Gastroesophageal sphincter (tissue), 4 donors: ENCODE measurements at regions not wholly inside any gene's neighbourhood (a gene's known extent, or its start where the extent isn't known, plus 50 kb on each side); places are given as distances from the start of the nearest gene placed in this dataset.
A peak's percentile ranks its signal among the peaks of the same experiment; 100 is the strongest.

Experiments
- ATAC-seq: fragments of 150-250 bp; one replicate; pipeline ENCODE4 v1.9.1; 2016; ENCODE audit warnings: mild to moderate bottlenecking, moderate library complexity
- H3K27ac ChIP-seq, 4 donors: fragments of 200-600 bp; sonication (generic) in 3 of 4; 1 replicate in 3 of 4; 2 replicates in 1 of 4; pipeline ENCODE4 v1.5.1; 2016 to 2019
- H3K27me3 ChIP-seq: fragments of 200-600 bp; sonication (generic); one replicate; pipeline ENCODE4 v1.5.1; 2019
- H3K36me3 ChIP-seq, 2 donors: fragments of 200-600 bp; sonication (generic); one replicate each; pipeline ENCODE4 v1.5.1; 2019; ENCODE audit warnings: control low read depth in 1 of 2
- H3K4me1 ChIP-seq, 3 donors: fragments of 200-600 bp; sonication (generic); 1 replicate in 2 of 3; 2 replicates in 1 of 3; pipeline ENCODE4 v1.5.1; 2016 to 2019; ENCODE audit warnings: control low read depth in 2 of 3
- H3K4me3 ChIP-seq, 2 donors: fragments of 200-600 bp; sonication (generic); one replicate each; pipeline ENCODE4 v1.5.1; 2019; ENCODE audit warnings: mild to moderate bottlenecking in 1 of 2, moderate library complexity in 1 of 2
- H3K9me3 ChIP-seq, 3 donors: fragments of 200-600 bp; sonication (generic); one replicate each; pipeline ENCODE4 v1.5.1; 2017 to 2019; ENCODE audit warnings: control low read depth in 2 of 3
- EP300 ChIP-seq: sonication (generic); formaldehyde crosslinking; IDR thresholded peaks from one replicate; pipeline ENCODE4 v1.6.1; 2017; ENCODE audit warnings: antibody characterized with exemption, mild to moderate bottlenecking
- POLR2A ChIP-seq, 2 donors: fragments of 450-650 bp; IDR thresholded peaks; one replicate each; pipeline ENCODE4 v1.6.1; 2017; ENCODE audit warnings: antibody characterized with exemption in 2 of 2, mild to moderate bottlenecking in 2 of 2, moderate library complexity in 1 of 2
- POLR2AphosphoS5 ChIP-seq: sonication (generic); formaldehyde crosslinking; IDR thresholded peaks from one replicate; pipeline ENCODE4 v1.6.1; 2017; ENCODE audit warnings: antibody characterized with exemption
- WGBS, 2 donors: methylation state at CpG; one replicate each; pipeline ENCODE4 v1.1.5; 2018; ENCODE audit warnings: low coverage in 1 of 2; 5-methylcytosine and 5-hydroxymethylcytosine counted together
- TF ChIP-seq, protein P1 (sequence below), 4 experiments: fragments of 200-600 bp in 2 of 4; fragments of 450-650 bp in 2 of 4; sonication (generic) in 1 of 4; IDR thresholded peaks; one replicate each; pipeline ENCODE4 v1.5.1; 2017 to 2019; ENCODE audit warnings: antibody characterized with exemption in 4 of 4, mild to moderate bottlenecking in 2 of 4, moderate library complexity in 2 of 4

DNA sequence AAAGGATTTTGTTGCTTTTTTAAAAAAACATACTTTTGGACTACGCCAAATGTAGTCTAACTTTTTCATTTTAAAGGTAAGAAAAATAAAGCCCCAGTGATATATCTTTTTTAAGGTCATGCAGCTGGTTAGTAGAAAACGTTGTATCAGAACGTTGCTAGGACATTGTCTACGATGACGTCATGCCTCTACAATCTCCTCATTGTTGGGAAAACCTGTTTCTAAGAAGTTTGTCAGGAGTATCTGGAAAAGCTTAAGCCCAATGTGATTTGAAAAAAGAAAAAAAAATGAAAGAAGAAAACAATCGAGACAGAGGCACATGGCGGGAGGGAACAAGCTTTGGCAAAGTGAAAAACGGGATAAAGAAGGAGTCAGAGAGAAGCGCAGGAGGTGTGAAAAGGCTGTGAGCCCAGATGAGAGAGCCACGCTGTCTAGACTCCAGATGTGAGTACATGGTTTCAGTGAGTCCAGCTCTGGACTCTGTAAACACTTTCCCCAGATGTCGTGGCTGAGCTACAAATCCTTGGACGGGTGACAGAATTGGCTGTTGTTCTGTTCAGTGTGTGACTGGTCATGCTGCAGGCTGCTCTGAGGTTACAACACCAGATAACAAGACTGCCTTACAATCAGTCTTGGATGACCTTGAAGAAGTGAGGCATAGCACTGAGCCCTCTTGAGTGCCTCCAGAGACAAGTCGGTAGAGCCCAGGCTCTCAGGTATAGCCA, 656.7 kb upstream of the ID4 start:
- H3K4me3 ChIP-seq: no peak overlapping the region
- WGBS, 2 donors: 27 to 34% methylated on average over 11 to 12 of the region's 13 CpGs
- peaks cover 0 to 8% (median 0%) of the 10 kb centered on the region in 3 donors for H3K9me3 ChIP-seq
- no peaks in the 10 kb centered on the region for H3K27me3 ChIP-seq
- peak; percentile 94 for ATAC-seq
- H3K36me3 ChIP-seq: no peaks in the 10 kb centered on the region
- no peak for TF ChIP-seq POLR2A (IDR thresholded peaks at IDR 0.05)
- TF ChIP-seq, protein P1, sequence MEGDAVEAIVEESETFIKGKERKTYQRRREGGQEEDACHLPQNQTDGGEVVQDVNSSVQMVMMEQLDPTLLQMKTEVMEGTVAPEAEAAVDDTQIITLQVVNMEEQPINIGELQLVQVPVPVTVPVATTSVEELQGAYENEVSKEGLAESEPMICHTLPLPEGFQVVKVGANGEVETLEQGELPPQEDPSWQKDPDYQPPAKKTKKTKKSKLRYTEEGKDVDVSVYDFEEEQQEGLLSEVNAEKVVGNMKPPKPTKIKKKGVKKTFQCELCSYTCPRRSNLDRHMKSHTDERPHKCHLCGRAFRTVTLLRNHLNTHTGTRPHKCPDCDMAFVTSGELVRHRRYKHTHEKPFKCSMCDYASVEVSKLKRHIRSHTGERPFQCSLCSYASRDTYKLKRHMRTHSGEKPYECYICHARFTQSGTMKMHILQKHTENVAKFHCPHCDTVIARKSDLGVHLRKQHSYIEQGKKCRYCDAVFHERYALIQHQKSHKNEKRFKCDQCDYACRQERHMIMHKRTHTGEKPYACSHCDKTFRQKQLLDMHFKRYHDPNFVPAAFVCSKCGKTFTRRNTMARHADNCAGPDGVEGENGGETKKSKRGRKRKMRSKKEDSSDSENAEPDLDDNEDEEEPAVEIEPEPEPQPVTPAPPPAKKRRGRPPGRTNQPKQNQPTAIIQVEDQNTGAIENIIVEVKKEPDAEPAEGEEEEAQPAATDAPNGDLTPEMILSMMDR (IDR thresholded peaks at IDR 0.05): no peak
- TF ChIP-seq POLR2AphosphoS5: peak; percentile 41
- peaks cover 0 to 12% (median 0%) of the 10 kb centered on the region in 3 donors for H3K4me1 ChIP-seq
- peak overlapping the region in 2 of 4 donors; percentile 26 to 31 for H3K27ac ChIP-seq

DNA sequence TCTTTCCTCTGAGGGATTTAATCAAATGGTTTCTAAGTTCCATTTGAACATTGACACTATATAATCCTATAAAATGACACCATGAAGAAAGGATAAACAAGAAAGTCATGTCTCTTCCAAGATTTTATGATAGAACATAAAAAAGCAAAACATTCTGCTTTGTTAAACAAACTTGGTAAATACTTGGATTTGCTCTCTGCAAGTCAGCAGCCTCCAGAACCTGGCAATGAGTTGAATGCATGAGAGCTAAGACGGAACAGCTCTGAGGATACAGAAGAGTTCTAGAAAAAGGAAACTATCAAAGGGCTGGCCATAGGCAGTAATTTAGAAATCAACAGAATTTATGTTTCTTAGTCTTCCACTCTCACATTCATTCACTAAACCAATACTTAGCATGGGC, 656.0 kb upstream of the ID4 start:
- H3K36me3 ChIP-seq: no peaks in the 10 kb centered on the region
- H3K9me3 ChIP-seq: peaks cover 0 to 8% (median 0%) of the 10 kb centered on the region in 3 donors
- H3K27me3 ChIP-seq: no peaks in the 10 kb centered on the region
- no peak overlapping the region for H3K4me3 ChIP-seq
- peaks cover 0 to 12% (median 0%) of the 10 kb centered on the region in 3 donors for H3K4me1 ChIP-seq
- WGBS, 2 donors: 47% methylated on average over 1 of the region's 1 CpG; no CpG with 5 or more reads in 1 of the 2 donors
- no peak for ATAC-seq
- H3K27ac ChIP-seq: peak overlapping the region in 2 of 4 donors; percentile 26 to 31
- no peak for TF ChIP-seq EP300
- no peak for TF ChIP-seq POLR2A (IDR thresholded peaks at IDR 0.05)
- TF ChIP-seq, protein P1 (IDR thresholded peaks at IDR 0.05): no peak
- TF ChIP-seq POLR2AphosphoS5: no peak

DNA sequence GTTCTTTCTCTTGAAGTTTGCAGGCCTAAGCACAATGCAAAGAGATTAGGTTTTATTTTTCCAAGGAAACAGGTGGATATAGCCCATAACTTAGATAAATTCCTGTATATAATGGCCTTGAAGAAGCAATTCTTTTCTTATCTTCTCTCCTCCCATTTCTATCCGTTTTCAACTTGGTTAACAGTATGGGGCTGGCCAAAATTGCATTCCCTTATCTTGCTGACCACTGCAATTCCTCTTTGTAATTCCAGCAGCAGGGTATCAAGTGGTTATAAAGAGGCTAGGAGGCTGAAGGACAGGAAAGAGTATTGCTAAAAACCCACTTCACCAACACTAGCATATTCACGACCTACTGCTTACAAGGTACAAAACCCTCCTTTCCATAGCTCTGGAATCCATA, 643.5 kb upstream of the ID4 start:
- Histone ChIP-seq H3K4me3 (no peak overlapping the region), H3K27ac (no peak overlapping the region), H3K9me3 (no peaks in the 10 kb centered on the region), H3K4me1 (no peaks in the 10 kb centered on the region), H3K27me3 (no peaks in the 10 kb centered on the region), H3K36me3 (no peaks in the 10 kb centered on the region)
- TF ChIP-seq EP300 (no peak), POLR2AphosphoS5 (no peak), POLR2A (IDR thresholded peaks at IDR 0.05) (no peak)
- TF ChIP-seq, protein P1 (IDR thresholded peaks at IDR 0.05): no peak
- ATAC-seq: no peak
- WGBS, 2 donors: 56 to 69% methylated on average over 2 of the region's 2 CpGs

DNA sequence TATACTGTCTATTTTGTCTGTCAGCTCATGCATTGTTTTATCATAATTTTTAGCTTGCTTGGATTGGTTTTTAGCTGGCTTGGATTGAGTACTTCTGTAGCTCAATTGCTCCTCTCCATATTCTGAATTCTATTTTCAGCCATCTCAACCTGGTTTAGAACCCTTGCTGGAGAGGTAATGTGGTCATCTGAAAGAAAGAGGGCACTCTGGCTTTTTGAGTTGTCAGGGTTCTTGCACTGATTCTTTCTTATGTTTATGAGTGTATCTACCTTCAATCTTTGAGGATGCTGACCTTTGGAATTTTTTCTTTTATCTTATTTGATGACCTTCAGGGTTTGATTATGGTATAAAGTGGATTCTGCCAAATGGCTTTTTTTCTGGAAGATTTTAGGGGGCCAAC, 632.7 kb upstream of the ID4 start:
- H3K27me3 ChIP-seq: no peaks in the 10 kb centered on the region
- TF ChIP-seq POLR2A (IDR thresholded peaks at IDR 0.05) (no peak), EP300 (no peak), POLR2AphosphoS5 (no peak)
- TF ChIP-seq, protein P1 (IDR thresholded peaks at IDR 0.05): no peak
- no peaks in the 10 kb centered on the region for H3K9me3 ChIP-seq
- H3K36me3 ChIP-seq: no peaks in the 10 kb centered on the region
- H3K27ac ChIP-seq: no peak overlapping the region
- no peak for ATAC-seq
- no peak overlapping the region for H3K4me3 ChIP-seq
- H3K4me1 ChIP-seq: no peaks in the 10 kb centered on the region

DNA sequence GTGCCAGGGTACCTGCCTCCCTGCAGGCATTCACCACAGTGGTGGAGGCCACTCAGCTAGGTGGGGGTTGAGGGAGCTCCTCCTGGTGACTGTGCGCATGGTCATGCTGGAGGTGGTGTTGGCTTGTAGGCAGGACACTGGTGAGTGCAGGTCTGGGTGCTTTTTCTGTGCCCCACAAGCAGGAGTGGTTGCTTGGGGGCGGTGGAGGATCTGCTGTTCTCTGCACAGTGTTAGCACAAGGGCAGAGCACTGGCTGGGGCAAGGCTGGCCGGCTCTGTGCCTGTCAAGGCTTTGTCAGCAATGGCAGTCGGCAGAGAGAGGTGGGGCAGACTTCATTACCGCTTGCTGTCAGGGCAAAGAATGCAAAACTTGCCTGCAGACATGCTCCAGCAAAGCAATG, 632.1 kb upstream of the ID4 start:
- H3K27me3 ChIP-seq: no peaks in the 10 kb centered on the region
- H3K9me3 ChIP-seq: no peaks in the 10 kb centered on the region
- no peak overlapping the region for H3K4me3 ChIP-seq
- no peak overlapping the region for H3K27ac ChIP-seq
- H3K4me1 ChIP-seq: no peaks in the 10 kb centered on the region
- WGBS, 2 donors: no CpG with 5 or more reads among the region's 5 CpGs
- TF ChIP-seq, protein P1 (IDR thresholded peaks at IDR 0.05): no peak
- no peak for TF ChIP-seq POLR2A (IDR thresholded peaks at IDR 0.05)
- no peak for TF ChIP-seq EP300
- TF ChIP-seq POLR2AphosphoS5: no peak
- no peak for ATAC-seq
- no peaks in the 10 kb centered on the region for H3K36me3 ChIP-seq
